ENCODE measurements at regions not wholly inside any gene's neighbourhood (a gene's known extent, or its start where the extent isn't known, plus 50 kb on each side); places are given as distances from the start of the nearest gene placed in this dataset.

GRCh38 chr13:90686442-90686841 is 661.0 kb upstream of the MIR17HG start:
- TF ChIP-seq CTCF (IDR thresholded peaks at IDR 0.05) (no peak), JUN (CRISPR knock-in tag; IDR thresholded peaks at IDR 0.05) (no peak), RELA (CRISPR knock-in tag; IDR thresholded peaks at IDR 0.05; ENCODE audit: borderline replicate concordance) (no peak), E2F1 (CRISPR knock-in tag; IDR thresholded peaks at IDR 0.05) (no peak), ZNF512 (CRISPR knock-in tag; IDR thresholded peaks at IDR 0.05; ENCODE audit: borderline replicate concordance) (no peak), SP1 (CRISPR knock-in tag; conservative IDR thresholded peaks at IDR 0.05) (no peak), ZNF121 (CRISPR knock-in tag; IDR thresholded peaks at IDR 0.05) (no peak), ZBTB43 (CRISPR knock-in tag; IDR thresholded peaks at IDR 0.05) (no peak), ATF2 (CRISPR knock-in tag; IDR thresholded peaks at IDR 0.05; ENCODE audit: borderline replicate concordance, low read depth) (no peak), USF2 (CRISPR knock-in tag; IDR thresholded peaks at IDR 0.05) (no peak), MAX (CRISPR knock-in tag; IDR thresholded peaks at IDR 0.05) (no peak)
